Right ventricle myocardium inferior (tissue), 1 donor: ENCODE measurements at regions not wholly inside any gene's neighbourhood (a gene's known extent, or its start where the extent isn't known, plus 50 kb on each side); places are given as distances from the start of the nearest gene placed in this dataset.
"Not testable (repeated sequence)": the region's sequence is repeated elsewhere in the genome, so short reads cannot be mapped to it uniquely, and the experiment has no call there.

Experiments
- ATAC-seq: fragments of 200-7000 bp; cut with Tn5 transposase; one replicate; pipeline ENCODE4 v1.9.1; 2020; ENCODE audit warnings: mild to moderate bottlenecking, moderate library complexity
- DNase-seq: peaks from one replicate; pipeline ENCODE4 v3.0.0; 2021; ENCODE audit errors: missing footprints
- intact Hi-C: fragments of 100-400 bp; cut with DNase I; formaldehyde crosslinking; loops from one replicate; pipeline ENCODE4 v1.11.0; 2022
- donor health status: DM: no; HTN: yes; CAD: no; lungs with severe emphysema.

DNA sequence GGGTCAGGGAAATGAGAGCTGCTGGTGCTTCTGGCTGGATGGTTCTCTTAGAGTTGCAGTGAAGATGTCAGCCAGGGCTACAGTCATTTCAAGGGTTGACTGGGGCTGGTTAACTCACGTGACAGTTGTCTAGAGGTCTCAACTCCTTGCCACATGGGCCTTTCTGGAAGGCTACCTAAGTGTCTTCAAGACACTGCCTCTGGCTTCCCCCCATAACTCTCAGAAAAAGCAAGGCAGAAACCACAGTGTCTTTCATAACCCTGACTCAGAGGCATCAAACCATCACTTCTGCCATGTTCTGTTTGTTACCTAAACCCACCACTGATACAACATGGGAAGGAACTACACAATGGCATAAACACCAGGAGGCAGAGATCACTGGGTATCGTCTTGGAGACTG, 828.9 kb downstream of the EPHA4 start:
- intact Hi-C loops, result no loop called here
- no peak for ATAC-seq
- DNase-seq, result no peak

- DNase-seq (no peak), ATAC-seq (no peak)
- intact Hi-C loops, result no loop called here
Measured at GRCh38 chr2:220744861-220745260, 827.2 kb downstream of the EPHA4 start.

DNA sequence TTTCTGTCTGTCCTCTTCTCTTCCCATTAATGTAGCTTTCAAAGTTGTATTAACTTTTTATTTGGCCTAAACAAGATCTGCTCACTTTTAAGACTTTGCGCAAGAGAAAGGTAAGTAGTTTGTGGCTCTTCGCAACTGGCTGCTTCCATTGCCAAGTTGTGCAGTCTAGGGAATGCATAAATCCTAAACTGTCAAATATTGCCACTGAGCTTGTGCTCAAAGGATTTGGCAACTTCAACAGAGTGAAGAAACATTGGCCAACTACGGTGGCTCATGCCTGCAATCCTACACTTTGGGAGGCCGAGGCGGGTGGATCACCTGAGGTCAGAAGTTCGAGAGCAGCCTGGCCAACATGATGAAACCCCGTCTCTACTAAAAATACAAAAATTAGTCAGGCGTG, 826.4 kb downstream of the EPHA4 start:
- no peak for ATAC-seq
- intact Hi-C loops, result no loop called here

GRCh38 chr2:220747736-220748135, 824.4 kb downstream of the EPHA4 start:
- intact Hi-C loops, result no loop called here
- DNase-seq, result no peak
- ATAC-seq, result no peak

More for the DNA sequence above, 826.4 kb downstream of the EPHA4 start:
- no peak for DNase-seq

- intact Hi-C loops, result no loop called here
- ATAC-seq (no peak), DNase-seq (no peak)
Measured at GRCh38 chr2:220748875-220749479, 823.1 kb downstream of the EPHA4 start.

DNA sequence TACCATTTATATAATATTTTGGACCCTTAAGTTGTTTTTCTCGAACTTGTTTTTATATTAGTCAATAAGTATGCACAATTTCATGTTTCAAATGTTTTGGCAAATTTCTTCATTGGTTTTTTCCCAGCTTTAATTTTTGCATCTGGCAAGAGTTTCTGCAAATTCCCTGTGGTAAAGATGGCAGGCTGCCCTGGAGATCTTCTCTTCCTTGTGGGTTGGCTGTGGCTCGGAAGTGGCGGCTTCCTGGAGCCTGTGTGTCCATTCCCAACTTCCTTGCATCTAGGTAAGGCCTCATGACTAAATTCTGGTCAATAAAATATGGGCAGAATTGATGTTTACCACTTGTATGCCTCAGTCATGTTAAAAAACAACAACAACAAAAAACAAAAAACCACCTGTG, 818.6 kb downstream of the EPHA4 start:
- DNase-seq (no peak), ATAC-seq (no peak)
- intact Hi-C loops, result no loop called here

- DNase-seq (no peak), ATAC-seq (no peak)
- intact Hi-C loops, result no loop called here
Measured at GRCh38 chr2:220756653-220757052, 815.5 kb downstream of the EPHA4 start.

DNA sequence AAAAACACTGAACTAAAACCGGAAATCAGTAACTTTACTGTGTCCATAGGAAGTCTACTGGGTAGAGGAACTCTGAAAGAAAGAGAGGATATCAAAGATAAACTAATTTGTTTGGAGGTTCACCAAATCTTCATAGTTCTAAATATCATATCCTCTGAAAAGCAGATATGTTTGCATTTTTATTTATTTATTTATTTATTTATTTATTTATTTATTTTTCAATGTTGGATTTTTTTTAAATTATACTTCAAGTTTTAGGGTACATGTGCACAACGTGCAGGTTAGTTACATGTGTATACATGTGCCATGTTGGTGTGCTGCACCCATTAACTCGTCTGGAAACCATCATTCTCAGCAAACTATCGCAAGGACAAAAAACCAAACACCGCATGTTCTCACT, 813.7 kb downstream of the EPHA4 start:
- intact Hi-C loops, ATAC-seq, DNase-seq: not testable (repeated sequence)

DNA sequence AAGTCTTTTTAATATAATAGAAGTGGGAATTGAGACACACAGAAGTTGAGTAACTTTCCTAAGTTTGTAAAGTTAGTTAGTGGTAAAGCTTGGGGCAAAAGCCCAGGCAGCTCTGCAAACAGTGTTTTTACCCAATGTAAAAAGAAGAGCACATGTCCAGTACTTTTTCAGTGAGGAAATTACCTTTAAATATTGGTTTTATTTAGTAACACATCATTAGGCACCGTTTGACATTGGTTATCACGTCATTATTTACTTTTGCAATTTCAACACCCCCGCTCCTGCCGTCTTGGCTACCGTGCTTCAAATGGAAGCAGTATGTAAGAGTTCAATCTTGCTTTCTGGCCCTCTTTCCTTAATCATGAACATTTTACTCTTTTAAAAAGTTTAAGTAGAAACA, 807.9 kb downstream of the EPHA4 start:
- ATAC-seq (no peak), DNase-seq (no peak)
- intact Hi-C loops, result no loop called here

DNA sequence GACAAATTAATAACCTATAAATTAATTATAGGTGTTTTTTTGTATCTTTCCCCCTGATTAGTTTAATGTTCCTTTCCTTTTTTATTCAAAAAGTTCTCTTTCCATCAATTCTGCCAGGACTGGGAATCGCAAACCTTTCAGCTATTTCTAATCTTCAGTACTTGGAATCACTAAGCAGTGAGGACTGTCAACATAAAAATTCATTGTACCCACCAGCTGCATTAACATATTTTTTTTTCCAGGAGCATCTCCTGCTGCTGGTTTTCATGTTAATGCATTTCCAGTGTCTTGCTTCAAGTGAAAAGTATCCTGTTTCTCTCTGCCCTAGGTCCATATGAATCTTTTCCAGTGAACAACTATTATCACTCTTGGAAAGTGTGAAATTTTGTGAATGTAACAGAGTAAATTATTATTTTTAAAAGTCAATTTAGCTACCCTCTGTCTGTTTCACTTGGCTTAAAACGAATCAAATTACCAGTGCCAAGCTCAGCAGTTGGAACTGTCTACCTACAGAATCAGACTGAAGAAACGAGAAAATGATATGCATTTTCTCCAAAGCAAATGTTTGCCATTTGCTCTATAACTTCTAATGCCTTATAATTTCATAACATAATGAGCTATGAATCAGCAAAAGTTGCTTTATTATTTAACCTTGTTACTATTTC, 804.4 kb downstream of the EPHA4 start:
- ATAC-seq, result no peak

GRCh38 chr2:220775856-220776488, 796.1 kb downstream of the EPHA4 start:
- intact Hi-C loops, result no loop called here
- DNase-seq (no peak), ATAC-seq (no peak)

More for the DNA sequence above, 804.4 kb downstream of the EPHA4 start:
- no peak for DNase-seq
- intact Hi-C loops, result no loop called here

DNA sequence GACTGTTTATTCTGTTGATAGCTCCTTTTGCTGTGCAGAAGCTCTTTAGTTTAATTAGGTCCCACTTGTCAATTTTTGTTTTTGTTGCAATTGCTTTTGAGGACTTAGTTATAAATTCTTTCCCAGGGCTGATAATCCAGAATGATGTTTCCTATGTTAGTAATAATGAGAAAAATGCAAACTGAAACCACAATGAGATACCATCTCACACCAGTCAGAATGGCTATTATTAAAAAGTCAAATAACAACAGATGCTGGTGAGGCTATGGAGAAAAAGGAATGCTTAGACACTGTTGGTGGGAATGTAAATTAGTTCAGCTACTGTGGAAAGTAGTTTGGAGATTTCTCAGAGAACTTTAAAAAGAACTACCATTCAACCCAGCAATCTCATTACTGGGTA, 793.0 kb downstream of the EPHA4 start:
- DNase-seq, ATAC-seq, intact Hi-C loops: not testable (repeated sequence)

DNA sequence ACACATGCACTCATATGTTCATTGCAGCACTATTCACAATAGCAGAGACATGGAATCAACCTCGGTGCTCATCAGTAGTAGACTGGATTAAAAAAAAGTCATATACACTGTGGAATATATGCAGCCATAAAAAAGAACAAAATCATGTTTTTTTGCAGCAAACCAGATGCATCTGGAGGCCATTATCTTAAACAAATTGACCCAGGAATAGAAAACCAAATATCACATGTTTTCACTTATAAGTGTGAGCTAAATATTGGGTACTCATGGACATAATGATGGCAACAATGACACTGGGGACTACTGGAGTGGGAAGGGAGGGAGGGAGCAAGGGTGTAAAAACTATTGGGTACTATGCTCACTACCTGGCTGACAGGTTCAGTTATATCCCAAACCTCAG, 792.6 kb downstream of the EPHA4 start:
- DNase-seq, result no peak
- intact Hi-C loops, result no loop called here
- ATAC-seq, result no peak

- DNase-seq (no peak), ATAC-seq (no peak)
- intact Hi-C loops, result no loop called here
Measured at GRCh38 chr2:220779931-220780330, 792.2 kb downstream of the EPHA4 start.

GRCh38 chr2:220781622-220782241, 790.4 kb downstream of the EPHA4 start:
- no peak for ATAC-seq
- intact Hi-C loops, result no loop called here

DNA sequence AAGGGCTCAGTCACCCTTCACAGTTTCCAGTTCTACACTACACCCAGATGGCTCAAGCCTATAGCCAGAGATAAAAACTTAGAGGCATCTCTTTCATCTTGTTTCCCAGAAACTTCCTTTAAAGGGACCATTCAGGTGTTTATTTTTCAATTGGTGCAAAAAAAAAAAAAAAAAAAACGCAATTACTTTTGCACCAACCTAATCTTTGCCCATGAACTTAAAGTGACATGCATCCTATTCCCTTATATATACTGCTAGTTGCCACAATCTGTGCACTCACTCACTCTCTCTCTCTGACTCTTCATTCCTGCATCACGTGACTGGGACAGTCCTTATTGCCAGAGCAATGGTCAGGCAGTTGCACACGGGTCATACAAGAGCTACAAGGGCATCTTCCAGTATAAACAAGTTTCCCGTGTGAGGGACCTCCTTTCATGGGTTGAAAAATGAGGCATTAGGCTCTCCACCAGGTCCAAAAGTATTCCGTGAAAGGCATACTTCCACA, 789.4 kb downstream of the EPHA4 start:
- intact Hi-C loops, result no loop called here
- ATAC-seq, result no peak
- DNase-seq, result no peak

More at GRCh38 chr2:220781622-220782241, 790.4 kb downstream of the EPHA4 start:
- DNase-seq, result no peak

DNA sequence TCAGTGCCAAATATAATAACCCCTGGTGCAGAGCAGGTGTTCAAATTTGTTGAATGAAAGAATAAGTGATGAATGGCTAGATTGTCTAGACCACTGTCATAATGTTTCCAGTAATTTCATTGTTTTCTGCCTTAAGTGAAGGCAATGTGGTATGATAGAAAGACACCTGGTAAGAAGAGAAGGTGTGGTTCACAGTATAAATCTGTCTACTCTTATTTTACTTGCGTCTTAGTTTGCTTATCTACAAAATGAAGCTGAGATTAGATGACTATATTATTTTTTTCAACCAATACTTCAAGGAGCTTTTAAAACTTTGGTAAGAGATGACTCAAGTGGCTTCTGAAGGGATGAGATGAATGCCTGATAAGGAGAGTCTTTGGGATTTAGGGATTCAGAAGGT, 788.4 kb downstream of the EPHA4 start:
- no peak for ATAC-seq
- intact Hi-C loops, result no loop called here
- no peak for DNase-seq

- no peak for DNase-seq
- ATAC-seq, result no peak
- intact Hi-C loops, result no loop called here
Measured at GRCh38 chr2:220785178-220785577, 786.9 kb downstream of the EPHA4 start.

DNA sequence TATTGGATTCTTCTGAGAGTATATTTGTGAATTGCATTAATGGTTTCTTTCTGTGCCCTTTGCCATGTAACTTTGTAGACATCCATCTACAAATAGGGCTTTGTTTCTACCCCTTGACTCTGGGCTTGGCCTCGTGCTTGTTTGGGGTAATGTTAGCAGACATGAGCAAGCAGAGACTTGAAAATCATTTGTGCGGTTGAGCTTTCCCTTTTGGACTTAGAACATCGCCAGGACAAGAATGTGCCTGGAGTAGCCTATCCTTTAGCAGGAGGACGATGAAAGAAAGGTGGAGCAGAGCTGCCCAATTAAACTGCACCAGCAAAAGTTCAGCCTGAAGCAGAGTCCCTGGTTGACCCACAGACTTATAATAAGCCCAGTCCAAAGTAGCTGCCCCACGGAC, 785.9 kb downstream of the EPHA4 start:
- no peak for ATAC-seq
- intact Hi-C loops, result no loop called here
- no peak for DNase-seq

GRCh38 chr2:220787251-220787650, 784.9 kb downstream of the EPHA4 start:
- DNase-seq, result no peak
- intact Hi-C loops, result no loop called here
- ATAC-seq, result no peak
